Bronchial epithelial cell (primary cell): ENCODE measurements at regions not wholly inside any gene's neighbourhood (a gene's known extent, or its start where the extent isn't known, plus 50 kb on each side); places are given as distances from the start of the nearest gene placed in this dataset.

ENCODE experiments used
- DNase-seq: peaks from one replicate; pipeline ENCODE4 v3.0.0-alpha.2; 2010; ENCODE audit warnings: low read depth
- FAIRE-seq: peaks from 2 replicates; lab custom pipeline; 2011; peaks lifted over from hg19 to GRCh38; lab: Jason Lieb, UNC
- H3K27me3 ChIP-seq: 2 replicates; pipeline ENCODE4 v1.5.1; 2011; ENCODE audit warnings: low read length; ENCODE audit not compliant: control insufficient read depth, insufficient read depth
- H3K36me3 ChIP-seq: 2 replicates; pipeline ENCODE4 v1.5.1; 2011; ENCODE audit warnings: low read length; ENCODE audit not compliant: control insufficient read depth, insufficient read depth
- H3K4me3 ChIP-seq: 2 replicates; pipeline ENCODE4 v1.5.1; 2011; ENCODE audit warnings: mild to moderate bottlenecking, low read depth, low read length, control low read depth
- CTCF ChIP-seq: IDR thresholded peaks from 2 replicates; pipeline ENCODE4 v1.5.1; 2011; ENCODE audit warnings: mild to moderate bottlenecking, moderate library complexity, low read length, control low read depth, inconsistent platforms; ENCODE audit not compliant: insufficient read depth, severe bottlenecking

GRCh38 chr5:124906339-124907097, 160.1 kb upstream of the ZNF608 start:
- no peak for TF ChIP-seq CTCF
- Histone ChIP-seq H3K36me3 (no peaks in the 10 kb centered on the region), H3K4me3 (no peak overlapping the region), H3K27me3 (no peaks in the 10 kb centered on the region)
- peak; percentile 62 for DNase-seq
- FAIRE-seq, result peak; percentile 81

GRCh38 chr5:124907098-124907644, 160.7 kb upstream of the ZNF608 start:
- no peak for FAIRE-seq
- no peak for DNase-seq
- no peak overlapping the region for H3K4me3 ChIP-seq

GRCh38 chr5:124908581-124909451, 162.4 kb upstream of the ZNF608 start:
- H3K36me3 ChIP-seq, result no peaks in the 10 kb centered on the region
- no peaks in the 10 kb centered on the region for H3K27me3 ChIP-seq
- DNase-seq (peak; percentile 99), FAIRE-seq (no peak)
- TF ChIP-seq CTCF, result no peak
- no peak overlapping the region for H3K4me3 ChIP-seq

More at GRCh38 chr5:124907098-124907644, 160.7 kb upstream of the ZNF608 start:
- Histone ChIP-seq H3K36me3 (no peaks in the 10 kb centered on the region), H3K27me3 (no peaks in the 10 kb centered on the region)
- no peak for TF ChIP-seq CTCF

GRCh38 chr5:124909734-124910133, 163.3 kb upstream of the ZNF608 start:
- Histone ChIP-seq H3K36me3 (no peaks in the 10 kb centered on the region), H3K4me3 (no peak overlapping the region), H3K27me3 (no peaks in the 10 kb centered on the region)
- no peak for FAIRE-seq
- no peak for DNase-seq
- no peak for TF ChIP-seq CTCF

- FAIRE-seq (peak; percentile 81), DNase-seq (no peak)
- Histone ChIP-seq H3K36me3 (no peaks in the 10 kb centered on the region), H3K27me3 (no peaks in the 10 kb centered on the region), H3K4me3 (no peak overlapping the region)
- no peak for TF ChIP-seq CTCF
Measured at GRCh38 chr5:124910354-124911016, 164.0 kb upstream of the ZNF608 start.
